IMR-90 (cell line): ENCODE measurements at regions not wholly inside any gene's neighbourhood (a gene's known extent, or its start where the extent isn't known, plus 50 kb on each side); places are given as distances from the start of the nearest gene placed in this dataset.
A peak's percentile ranks its signal among the peaks of the same experiment; 100 is the strongest.

ENCODE experiments used
- ATAC-seq: fragments of 200-7000 bp; cut with Tn5 transposase; 2 replicates; pipeline ENCODE4 v1.9.1; 2020; ENCODE audit warnings: low read depth, mild to moderate bottlenecking, moderate library complexity
- BruUV-seq: library from RNA; stranded (reverse); fragments of 400-500 nt; replicated peaks from 2 replicates; lab custom pipeline; 2021; lab: Mats Ljungman, UMichigan
- CTCF ChIA-PET: fragments of 300-600 bp; formaldehyde crosslinking; extraction: SDS; loops from one replicate; lab custom pipeline; 2021; ENCODE audit warnings: antibody characterized with exemption; lab: Yijun Ruan, JAX
- POLR2A ChIA-PET: fragments of 300-600 bp; sonication (Branson Sonifier 250); formaldehyde crosslinking; loops from one replicate; lab custom pipeline; 2022; ENCODE audit warnings: antibody characterized with exemption; ENCODE audit not compliant: unreplicated experiment; lab: Charles Lee
- DNase-seq: peaks from one replicate; pipeline ENCODE4 v3.0.0; 2013
- H2AFZ ChIP-seq: replicated peaks from 2 replicates; pipeline ENCODE3; 2013; ENCODE audit warnings: low read length, mild to moderate bottlenecking; ENCODE audit not compliant: poor library complexity
- H2AK5ac ChIP-seq: 2 replicates; pipeline ENCODE4 v1.6.1; 2013; ENCODE audit warnings: low read depth, low read length, inconsistent platforms
- H2AK9ac ChIP-seq: replicated peaks from 2 replicates; pipeline ENCODE3; 2013; ENCODE audit warnings: mild to moderate bottlenecking, low read depth, low read length, moderate library complexity; ENCODE audit not compliant: poor library complexity
- H2BK120ac ChIP-seq: 2 replicates; pipeline ENCODE4 v1.6.1; 2013; ENCODE audit warnings: low read depth, low read length, inconsistent platforms
- H2BK15ac ChIP-seq: 3 replicates; pipeline ENCODE4 v1.6.1; 2013; ENCODE audit warnings: low read depth, low read length, inconsistent platforms
- H2BK20ac ChIP-seq: 2 replicates; pipeline ENCODE4 v1.6.1; 2013; ENCODE audit warnings: low read depth, mild to moderate bottlenecking, inconsistent platforms, low read length, moderate library complexity
- H2BK5ac ChIP-seq: 2 replicates; pipeline ENCODE4 v1.6.1; 2013; ENCODE audit warnings: mild to moderate bottlenecking, low read depth, low read length, inconsistent platforms; ENCODE audit not compliant: poor library complexity, severe bottlenecking
- H3K14ac ChIP-seq: replicated peaks from 2 replicates; pipeline ENCODE4 v1.6.1; 2013; ENCODE audit warnings: low read depth, low read length, inconsistent platforms
- H3K18ac ChIP-seq: 2 replicates; pipeline ENCODE4 v1.6.1; 2013; ENCODE audit warnings: low read depth, low read length, control low read depth
- H3K23ac ChIP-seq: 2 replicates; pipeline ENCODE4 v1.6.1; 2013; ENCODE audit warnings: low read depth, low read length, inconsistent platforms
- H3K27ac ChIP-seq: 2 replicates; pipeline ENCODE4 v1.5.1; 2013; ENCODE audit warnings: mild to moderate bottlenecking, control low read depth, low read length; ENCODE audit not compliant: insufficient read depth
- H3K27me3 ChIP-seq: 2 replicates; pipeline ENCODE4 v1.6.1; 2013; ENCODE audit warnings: low read length; ENCODE audit not compliant: control insufficient read depth, insufficient read depth
- H3K36me3 ChIP-seq: 2 replicates; pipeline ENCODE4 v1.6.1; 2013; ENCODE audit warnings: low read length, mixed read lengths; ENCODE audit not compliant: control insufficient read depth, insufficient read depth
- H3K4ac ChIP-seq: 2 replicates; pipeline ENCODE4 v1.6.1; 2013; ENCODE audit warnings: low read depth, low read length, inconsistent platforms
- H3K4me1 ChIP-seq: 2 replicates; pipeline ENCODE4 v1.6.1; 2013; ENCODE audit warnings: low read length, mixed read lengths; ENCODE audit not compliant: control insufficient read depth, insufficient read depth
- H3K4me2 ChIP-seq: 2 replicates; pipeline ENCODE4 v1.6.1; 2013; ENCODE audit warnings: low read depth, mild to moderate bottlenecking, control low read depth, low read length, moderate library complexity
- H3K4me3 ChIP-seq: 2 replicates; pipeline ENCODE4 v1.5.1; 2013; ENCODE audit warnings: low read depth, mild to moderate bottlenecking, control low read depth, low read length, moderate library complexity; ENCODE audit not compliant: insufficient read depth
- H3K56ac ChIP-seq: 2 replicates; pipeline ENCODE4 v1.6.1; 2013; ENCODE audit warnings: low read length, inconsistent platforms; ENCODE audit not compliant: insufficient read depth; ENCODE audit errors: extremely low read depth
- H3K79me1 ChIP-seq, 2 experiments: 2 replicates each; pipeline ENCODE4 v1.6.1; 2013; ENCODE audit warnings: low read length in 2 of 2, inconsistent platforms in 1 of 2, low read depth in 1 of 2
- H3K9ac ChIP-seq: 2 replicates; pipeline ENCODE4 v1.6.1; 2013; ENCODE audit warnings: low read depth, low read length, control low read depth
- H3K9me1 ChIP-seq: 2 replicates; pipeline ENCODE4 v1.6.1; 2013; ENCODE audit warnings: low read length, inconsistent platforms; ENCODE audit not compliant: insufficient read depth
- H3K9me3 ChIP-seq: 2 replicates; pipeline ENCODE4 v1.6.1; 2013; ENCODE audit warnings: low read length; ENCODE audit not compliant: control insufficient read depth, insufficient read depth
- H4K20me1 ChIP-seq: 2 replicates; pipeline ENCODE4 v1.6.1; 2013; ENCODE audit warnings: low read length, inconsistent platforms; ENCODE audit not compliant: insufficient read depth
- H4K5ac ChIP-seq: 2 replicates; pipeline ENCODE4 v1.6.1; 2013; ENCODE audit warnings: mild to moderate bottlenecking, low read depth, low read length, control low read depth
- H4K8ac ChIP-seq, 2 experiments: 2 replicates each; pipeline ENCODE4 v1.6.1; 2013; ENCODE audit warnings: low read depth in 2 of 2, low read length in 2 of 2, control low read depth in 1 of 2, inconsistent platforms in 1 of 2
- H4K91ac ChIP-seq: 2 replicates; pipeline ENCODE4 v1.6.1; 2013; ENCODE audit warnings: low read depth, low read length, inconsistent platforms; ENCODE audit not compliant: insufficient read depth
- BHLHE40 ChIP-seq: fragments of 150-350 bp; IDR thresholded peaks from 2 replicates; pipeline ENCODE4 v1.6.1; 2016; ENCODE audit warnings: mild to moderate bottlenecking, low read depth, low read length
- CEBPB ChIP-seq: IDR thresholded peaks from 2 replicates; pipeline ENCODE4 v1.6.1; 2012; ENCODE audit warnings: low read depth, low read length, improper control_type of control experiment
- CTCF ChIP-seq: conservative IDR thresholded peaks from 2 replicates; pipeline ENCODE4 v1.5.1; 2012; ENCODE audit warnings: mild to moderate bottlenecking, low read depth, low read length, improper control_type of control experiment
- RAD21 ChIP-seq: IDR thresholded peaks from 2 replicates; pipeline ENCODE4 v1.6.1; 2012; ENCODE audit warnings: low read length, improper control_type of control experiment
- RCOR1 ChIP-seq: IDR thresholded peaks from 2 replicates; pipeline ENCODE4 v1.6.1; 2012; ENCODE audit warnings: mild to moderate bottlenecking, low read length, improper control_type of control experiment; ENCODE audit not compliant: insufficient replicate concordance
- SMC3 ChIP-seq: fragments of 150-350 bp; IDR thresholded peaks from 2 replicates; pipeline ENCODE4 v1.6.1; 2016; ENCODE audit warnings: low read depth, mild to moderate bottlenecking, antibody characterized with exemption, low read length, moderate library complexity
- WGBS, 2 experiments: methylation state at CpG; one replicate each; pipeline versions ENCODE4 v1.1.5 to v1.1.7; 2013; ENCODE audit warnings: missing lambda C conversion rate in 2 of 2; ENCODE audit not compliant: insufficient read length in 1 of 2; ENCODE audit errors: extremely low coverage in 2 of 2; 5-methylcytosine and 5-hydroxymethylcytosine counted together
- dilution Hi-C: fragments of 300-500 bp; cut with HindIII; formaldehyde crosslinking; loops from one replicate; pipeline ENCODE4 v1.14.3; 2018; ENCODE audit warnings: low sequenced_read_pairs; ENCODE audit not compliant: unreplicated experiment
- in situ Hi-C: fragments of 300-500 bp; cut with MboI; formaldehyde crosslinking; loops from 3 replicates; pipeline ENCODE4 v1.14.3; 2019; ENCODE audit warnings: low sequenced_read_pairs, inconsistent platforms, mixed read lengths
- intact Hi-C: fragments of 100-400 bp; cut with micrococcal nuclease; formaldehyde crosslinking; loops from 2 replicates; pipeline ENCODE4 v1.10.0; 2022

DNA sequence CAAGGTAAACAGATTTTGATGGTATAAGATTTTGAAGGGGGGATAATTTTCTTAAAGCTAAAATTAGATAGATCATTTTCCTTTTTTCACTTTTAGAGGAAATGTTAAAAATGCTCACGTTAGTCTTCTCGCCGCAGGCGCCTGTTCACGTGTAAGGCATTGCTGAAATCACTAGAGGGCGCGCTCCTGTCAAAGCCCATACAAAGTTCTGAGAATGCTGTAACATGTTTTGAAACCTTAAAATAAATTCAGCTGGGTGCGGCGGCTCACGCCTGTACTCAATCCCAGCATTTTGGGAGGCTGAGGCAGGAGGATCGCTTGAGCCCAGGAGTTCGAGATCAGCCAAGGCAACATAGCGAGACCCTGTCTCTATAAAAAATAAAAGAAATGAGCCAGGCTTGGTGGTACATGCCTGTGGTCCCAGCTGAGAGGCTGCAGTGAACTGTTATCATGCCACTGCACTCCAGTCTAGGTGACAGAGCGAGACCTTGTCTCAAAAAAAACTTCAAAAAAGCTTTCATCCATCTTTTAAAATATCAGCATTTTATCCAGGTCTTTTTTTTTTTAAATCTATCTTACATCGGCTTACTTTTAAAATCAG lies 138.0 kb downstream of the RBMX2 start:
- in situ Hi-C loops = loop anchor here (10.0 kb wide), 1 partner anchor 375 kb away; no protein-coding TSS in a partner anchor
- dilution Hi-C loops = no loop called here

More for the DNA sequence above, 138.0 kb downstream of the RBMX2 start:
- DNase-seq (peak; percentile 45), ATAC-seq (peak; percentile 51; the same call in 1 of the 2 replicates)
- Histone ChIP-seq H3K27me3 (peaks cover 4% of the 10 kb centered on the region), H4K5ac (no peak overlapping the region), H3K4me3 (no peak overlapping the region), H4K20me1 (no peaks in the 10 kb centered on the region), H3K9me1 (no peaks in the 10 kb centered on the region), H3K4me2 (no peak overlapping the region), H2BK20ac (no peak overlapping the region), H4K91ac (no peak overlapping the region), H3K23ac (no peak overlapping the region), H2AFZ (peak overlapping the region; percentile 8), H2AK5ac (no peak overlapping the region), H3K9ac (no peak overlapping the region), H3K14ac (no peak overlapping the region), H4K8ac (no peak overlapping the region), H2BK5ac (no peak overlapping the region), H3K79me1 (no peaks in the 10 kb centered on the region), H3K4me1 (no peaks in the 10 kb centered on the region), H3K56ac (no peak overlapping the region), H3K36me3 (no peaks in the 10 kb centered on the region), H3K9me3 (no peaks in the 10 kb centered on the region), H2BK120ac (no peak overlapping the region), H2BK15ac (no peak overlapping the region), H3K18ac (no peak overlapping the region), H3K27ac (no peak overlapping the region), H3K4ac (no peak overlapping the region), H2AK9ac (no peak overlapping the region)
- ChIA-PET CTCF (interaction anchor here (0.6 to 1.9 kb wide), 10 partner anchors 10 to 377 kb away, joined by 3 to 9 read pairs (median 5); no protein-coding TSS in a partner anchor), POLR2A (no interaction called here)
- no TSS peak for BruUV-seq
- intact Hi-C loops = loop anchor here (1.0 to 10.0 kb wide), 3 partner anchors 145 to 1095 kb away; no protein-coding TSS in a partner anchor
- TF ChIP-seq CEBPB (no peak), SMC3 (peak; percentile 68), BHLHE40 (peak; percentile 3; the same call in 1 of the 2 replicates), CTCF (peak; percentile 65), RCOR1 (no peak), RAD21 (peak; percentile 51)
- 30% methylated on average over 5 of the region's 15 CpGs; no CpG with 5 or more reads in 1 of the 2 experiments for WGBS, 2 experiments
